HEK293T (cell line): ENCODE measurements at regions not wholly inside any gene's neighbourhood (a gene's known extent, or its start where the extent isn't known, plus 50 kb on each side); places are given as distances from the start of the nearest gene placed in this dataset.
"Not testable (repeated sequence)": the region's sequence is repeated elsewhere in the genome, so short reads cannot be mapped to it uniquely, and the experiment has no call there.

Source experiments
- CTCF ChIA-PET: fragments of 350-600 bp; formaldehyde crosslinking; extraction: SDS; loops from one replicate; lab custom pipeline; 2021; ENCODE audit warnings: antibody characterized with exemption, inconsistent platforms; lab: Yijun Ruan, JAX
- POLR2A ChIA-PET: fragments of 350-600 bp; formaldehyde crosslinking; extraction: SDS; loops from one replicate; lab custom pipeline; 2020; ENCODE audit warnings: antibody characterized with exemption, inconsistent platforms; lab: Yijun Ruan, JAX
- DNase-seq: peaks from one replicate; pipeline ENCODE4 v3.0.0; 2012; ENCODE audit warnings: mixed read lengths; ENCODE audit errors: extremely low spot score
- ARNT ChIP-seq: fragments of 450-650 bp; IDR thresholded peaks from 2 replicates; pipeline ENCODE4 v1.6.1; 2017; ENCODE audit warnings: mild to moderate bottlenecking
- BHLHE40 ChIP-seq: fragments of 450-650 bp; IDR thresholded peaks from 2 replicates; pipeline ENCODE4 v1.6.1; 2016; ENCODE audit warnings: mild to moderate bottlenecking, moderate library complexity, borderline replicate concordance
- CTBP1 ChIP-seq: fragments of 450-650 bp; IDR thresholded peaks from 2 replicates; pipeline ENCODE4 v1.6.1; 2016; ENCODE audit warnings: borderline replicate concordance
- ELF4 ChIP-seq: fragments of 450-650 bp; IDR thresholded peaks from 2 replicates; pipeline ENCODE4 v1.6.1; 2017; ENCODE audit warnings: antibody characterized with exemption
- FOXA1 ChIP-seq: fragments of 450-650 bp; IDR thresholded peaks from 2 replicates; pipeline ENCODE4 v1.6.1; 2016; ENCODE audit warnings: mild to moderate bottlenecking
- FOXK2 ChIP-seq: fragments of 450-650 bp; IDR thresholded peaks from 2 replicates; pipeline ENCODE4 v1.6.1; 2016; ENCODE audit warnings: mild to moderate bottlenecking
- FOXM1 ChIP-seq: fragments of 450-650 bp; IDR thresholded peaks from 2 replicates; pipeline ENCODE4 v1.6.1; 2017; ENCODE audit warnings: mild to moderate bottlenecking, borderline replicate concordance
- HDGF ChIP-seq: fragments of 450-650 bp; IDR thresholded peaks from 2 replicates; pipeline ENCODE4 v1.6.1; 2017; ENCODE audit warnings: antibody characterized with exemption, borderline replicate concordance
- L3MBTL2 ChIP-seq: fragments of 450-650 bp; conservative IDR thresholded peaks from 2 replicates; pipeline ENCODE4 v1.6.1; 2016; ENCODE audit warnings: mild to moderate bottlenecking
- LEF1 ChIP-seq: fragments of 450-650 bp; IDR thresholded peaks from 2 replicates; pipeline ENCODE4 v1.6.1; 2017; ENCODE audit warnings: mild to moderate bottlenecking, borderline replicate concordance
- NFRKB ChIP-seq: fragments of 450-650 bp; IDR thresholded peaks from 2 replicates; pipeline ENCODE4 v1.6.1; 2016; ENCODE audit warnings: mild to moderate bottlenecking, moderate library complexity
- SP1 ChIP-seq: fragments of 450-650 bp; IDR thresholded peaks from 2 replicates; pipeline ENCODE4 v1.6.1; 2017
- SUZ12 ChIP-seq: fragments of 450-650 bp; IDR thresholded peaks from 2 replicates; pipeline ENCODE4 v1.6.1; 2016; ENCODE audit warnings: mild to moderate bottlenecking
- TARDBP ChIP-seq: fragments of 450-650 bp; IDR thresholded peaks from 2 replicates; pipeline ENCODE4 v1.6.1; 2016
- ZNF384 ChIP-seq: fragments of 450-650 bp; IDR thresholded peaks from 2 replicates; pipeline ENCODE4 v1.6.1; 2016
- TF ChIP-seq, protein P1 (sequence below): fragments of 450-650 bp; IDR thresholded peaks from 2 replicates; pipeline ENCODE4 v1.6.1; 2016

GRCh38 chr14:85852906-85853305, 323.0 kb downstream of the FLRT2 start:
- no peak for DNase-seq
- no peak for TF ChIP-seq FOXA1
- TF ChIP-seq ELF4, result no peak
- TF ChIP-seq SP1, result no peak
- no peak for TF ChIP-seq HDGF
- TF ChIP-seq LEF1, result no peak
- TF ChIP-seq, protein P1, sequence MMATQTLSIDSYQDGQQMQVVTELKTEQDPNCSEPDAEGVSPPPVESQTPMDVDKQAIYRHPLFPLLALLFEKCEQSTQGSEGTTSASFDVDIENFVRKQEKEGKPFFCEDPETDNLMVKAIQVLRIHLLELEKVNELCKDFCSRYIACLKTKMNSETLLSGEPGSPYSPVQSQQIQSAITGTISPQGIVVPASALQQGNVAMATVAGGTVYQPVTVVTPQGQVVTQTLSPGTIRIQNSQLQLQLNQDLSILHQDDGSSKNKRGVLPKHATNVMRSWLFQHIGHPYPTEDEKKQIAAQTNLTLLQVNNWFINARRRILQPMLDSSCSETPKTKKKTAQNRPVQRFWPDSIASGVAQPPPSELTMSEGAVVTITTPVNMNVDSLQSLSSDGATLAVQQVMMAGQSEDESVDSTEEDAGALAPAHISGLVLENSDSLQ, result no peak
- no peak for TF ChIP-seq BHLHE40
- TF ChIP-seq CTBP1, result no peak
- no peak for TF ChIP-seq ZNF384
- TF ChIP-seq ARNT, result no peak
- no peak for TF ChIP-seq L3MBTL2
- ChIA-PET POLR2A (no interaction called here), CTCF (no interaction called here)

GRCh38 chr14:85852123-85852522, 322.2 kb downstream of the FLRT2 start:
- DNase-seq, POLR2A ChIA-PET, CTCF ChIA-PET: not testable (repeated sequence)

DNA sequence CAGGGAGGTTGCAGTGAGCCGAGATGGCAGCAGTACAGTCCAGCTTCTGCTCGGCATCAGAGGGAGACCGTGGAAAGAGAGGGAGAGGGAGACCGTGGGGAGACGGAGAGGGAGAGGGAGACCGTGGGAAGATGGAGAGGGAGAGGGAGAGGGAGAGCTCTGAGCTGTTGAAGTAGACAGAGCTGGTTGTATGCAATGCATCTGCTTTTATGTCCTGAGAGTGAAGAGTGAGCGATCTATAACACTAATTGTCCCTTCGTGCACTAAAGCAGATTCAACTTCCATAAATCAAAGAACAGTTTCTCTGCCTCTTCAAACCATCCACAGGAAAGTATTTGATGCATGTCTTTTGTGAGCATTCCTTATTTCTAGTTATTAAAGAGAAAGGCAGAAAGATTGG, 300.6 kb downstream of the FLRT2 start:
- POLR2A ChIA-PET, DNase-seq, CTCF ChIA-PET: not testable (repeated sequence)

GRCh38 chr14:85829601-85830000, 299.7 kb downstream of the FLRT2 start:
- CTCF ChIA-PET, DNase-seq, POLR2A ChIA-PET: not testable (repeated sequence)

GRCh38 chr14:85824526-85824925, 294.6 kb downstream of the FLRT2 start:
- ChIA-PET POLR2A (no interaction called here), CTCF (no interaction called here)
- DNase-seq, result no peak
- TF ChIP-seq FOXM1 (no peak), LEF1 (no peak), ARNT (no peak), TARDBP (no peak), BHLHE40 (no peak), SP1 (no peak), HDGF (no peak), SUZ12 (no peak), CTBP1 (no peak), FOXK2 (no peak), ELF4 (no peak), FOXA1 (no peak), NFRKB (no peak), L3MBTL2 (no peak), ZNF384 (no peak)
- TF ChIP-seq, protein P1, result no peak

- no peak for DNase-seq
- CTCF ChIA-PET, result no interaction called here
- POLR2A ChIA-PET, result no interaction called here
- TF ChIP-seq SUZ12 (no peak), CTBP1 (no peak), FOXK2 (no peak), SP1 (no peak), ZNF384 (no peak), HDGF (no peak), FOXA1 (no peak), TARDBP (no peak)
Observed at GRCh38 chr14:85822236-85822635, 292.3 kb downstream of the FLRT2 start.

- DNase-seq, result no peak
- POLR2A ChIA-PET, result no interaction called here
- TF ChIP-seq ELF4 (no peak), BHLHE40 (no peak), ZNF384 (no peak), HDGF (no peak), NFRKB (no peak), FOXM1 (no peak), TARDBP (no peak), FOXA1 (no peak), CTBP1 (no peak), FOXK2 (no peak), SUZ12 (no peak), LEF1 (no peak), SP1 (no peak), L3MBTL2 (no peak), ARNT (no peak)
- TF ChIP-seq, protein P1, result no peak
- CTCF ChIA-PET, result no interaction called here
Observed at GRCh38 chr14:85817430-85817829, 287.5 kb downstream of the FLRT2 start.
